GM21529 (cell line): ENCODE measurements at regions not wholly inside any gene's neighbourhood (a gene's known extent, or its start where the extent isn't known, plus 50 kb on each side); places are given as distances from the start of the nearest gene placed in this dataset.

Experiments
- ATAC-seq: cut with Tn5 transposase; IDR thresholded peaks from one replicate; pipeline ENCODE4 v1.9.1; 2021; ENCODE audit not compliant: unreplicated experiment

DNA sequence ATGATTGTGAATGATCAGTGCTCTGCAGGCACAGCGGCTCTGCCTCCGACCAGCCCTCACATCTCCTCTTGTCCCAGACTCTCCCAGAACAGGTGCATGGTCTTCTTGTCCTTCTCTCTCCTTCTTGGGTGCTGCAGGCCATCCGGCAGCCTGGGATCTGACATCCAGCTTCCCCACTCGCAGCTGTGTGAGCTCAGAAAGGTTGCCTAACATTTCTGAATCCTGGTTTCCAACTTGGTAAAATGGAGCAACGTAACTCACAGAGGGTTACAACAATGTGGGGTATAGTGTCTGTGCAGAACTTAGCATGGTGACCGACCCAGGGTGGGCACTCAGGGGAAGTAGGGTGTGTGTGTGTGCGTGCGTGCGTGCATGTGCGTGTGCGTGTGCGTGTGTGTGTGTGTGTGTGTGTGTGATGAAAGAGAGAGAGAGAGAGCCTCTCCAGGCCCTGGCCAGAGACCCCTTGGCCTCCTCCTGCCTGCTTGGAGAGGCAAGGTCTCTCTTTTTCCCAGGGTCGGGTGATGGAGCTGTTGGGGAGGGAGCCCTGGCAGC is 110.1 kb downstream of the SNX5 start:
- ATAC-seq, result no peak

DNA sequence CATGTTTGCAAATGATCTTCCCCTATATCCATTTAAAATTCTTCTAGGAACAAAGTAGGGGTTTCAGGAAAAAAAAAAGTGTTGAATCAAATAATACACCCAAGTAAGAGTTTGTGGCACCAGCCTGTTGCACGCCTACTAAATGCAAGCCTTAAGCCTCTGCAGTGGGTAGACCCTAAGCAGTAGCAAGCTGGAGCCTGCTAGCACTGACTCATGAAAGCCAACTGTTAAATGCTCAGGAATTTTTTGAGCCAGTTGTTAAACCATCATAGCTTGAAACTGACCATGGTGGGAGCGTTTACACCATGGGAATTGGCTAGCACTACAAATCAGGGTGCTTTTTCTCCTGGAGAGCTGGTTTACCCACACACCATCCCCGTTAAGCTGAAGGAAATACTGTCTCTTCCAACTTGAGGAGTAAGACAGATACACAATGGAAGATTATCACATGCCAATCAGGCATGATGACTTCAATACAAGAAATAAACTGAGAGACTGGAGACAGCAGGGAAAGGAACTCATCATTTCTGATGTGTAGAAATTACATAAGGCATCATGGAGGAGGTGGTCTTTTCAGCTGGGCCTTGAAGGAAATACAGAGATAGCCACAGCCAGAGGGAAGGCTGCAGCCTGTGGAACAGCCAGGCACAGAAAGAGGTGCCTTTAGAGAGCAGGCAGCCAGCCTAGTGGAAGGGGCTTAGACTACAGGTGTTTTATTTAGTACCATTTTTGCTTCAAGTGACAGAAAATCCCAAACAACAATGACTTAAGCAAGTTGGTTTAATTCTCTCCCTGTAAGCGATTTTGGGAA is 110.8 kb downstream of the SNX5 start:
- no peak for ATAC-seq

DNA sequence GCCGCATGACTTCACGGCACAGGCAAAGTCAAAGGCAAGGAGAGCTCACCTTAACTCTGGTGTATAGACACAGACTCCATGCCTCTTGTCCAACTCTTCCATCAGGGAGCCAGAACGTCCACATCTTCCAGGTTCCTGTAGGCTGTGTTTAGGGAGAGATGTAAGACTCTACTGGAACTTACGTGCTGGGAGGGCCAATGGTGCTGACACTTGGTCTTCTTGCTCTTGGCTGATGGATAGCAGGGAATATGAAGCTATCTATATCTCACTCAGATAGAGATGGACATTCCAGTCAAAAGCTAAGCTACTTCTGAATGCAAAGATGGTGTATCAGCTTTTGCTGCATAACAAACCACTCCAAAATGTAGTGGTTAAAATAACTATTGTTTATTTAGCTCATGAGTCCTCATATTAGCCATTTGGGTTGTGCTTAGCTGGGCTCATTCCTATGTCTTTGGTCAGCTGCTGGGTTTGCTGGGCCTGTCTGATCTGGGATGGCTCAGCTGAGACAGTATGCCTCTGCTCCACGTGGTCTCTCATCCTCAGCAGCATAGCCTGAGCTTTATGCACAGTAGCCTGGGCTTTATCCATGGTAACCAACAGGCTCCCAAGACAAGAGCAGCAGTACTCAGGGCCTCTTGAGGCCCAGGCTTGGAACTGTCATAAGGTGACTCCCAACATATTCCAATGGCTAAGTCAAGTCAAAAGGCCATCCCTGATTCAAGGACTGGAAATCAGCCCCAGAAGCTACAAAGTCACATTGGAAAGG is 111.6 kb downstream of the SNX5 start:
- no peak for ATAC-seq

DNA sequence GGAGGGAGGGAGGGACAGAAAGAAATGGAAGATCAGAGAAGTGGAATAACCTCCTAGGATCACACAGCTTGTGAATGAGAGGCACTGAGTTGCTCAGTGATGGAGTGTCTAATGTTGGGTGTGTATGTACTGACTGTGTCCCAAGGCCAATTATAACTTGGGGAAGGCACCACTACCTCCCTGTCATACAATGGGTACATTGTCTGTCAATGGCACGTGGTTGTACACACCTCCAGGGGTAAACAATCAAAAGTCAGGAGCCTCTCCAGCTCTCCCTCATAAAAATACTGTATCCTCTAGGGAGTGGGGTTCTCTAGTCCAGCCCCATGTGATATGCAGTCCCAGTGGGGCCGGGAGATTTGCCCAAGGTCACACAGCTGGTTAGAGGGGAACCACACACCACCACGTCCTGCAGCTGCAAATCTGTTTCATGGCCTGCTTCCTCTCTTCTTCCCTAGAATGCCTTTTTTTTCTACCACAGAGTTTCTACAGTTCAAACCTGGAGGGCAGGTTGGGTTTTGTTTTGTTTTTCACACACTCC is 112.5 kb downstream of the SNX5 start:
- peak; percentile 87 for ATAC-seq

DNA sequence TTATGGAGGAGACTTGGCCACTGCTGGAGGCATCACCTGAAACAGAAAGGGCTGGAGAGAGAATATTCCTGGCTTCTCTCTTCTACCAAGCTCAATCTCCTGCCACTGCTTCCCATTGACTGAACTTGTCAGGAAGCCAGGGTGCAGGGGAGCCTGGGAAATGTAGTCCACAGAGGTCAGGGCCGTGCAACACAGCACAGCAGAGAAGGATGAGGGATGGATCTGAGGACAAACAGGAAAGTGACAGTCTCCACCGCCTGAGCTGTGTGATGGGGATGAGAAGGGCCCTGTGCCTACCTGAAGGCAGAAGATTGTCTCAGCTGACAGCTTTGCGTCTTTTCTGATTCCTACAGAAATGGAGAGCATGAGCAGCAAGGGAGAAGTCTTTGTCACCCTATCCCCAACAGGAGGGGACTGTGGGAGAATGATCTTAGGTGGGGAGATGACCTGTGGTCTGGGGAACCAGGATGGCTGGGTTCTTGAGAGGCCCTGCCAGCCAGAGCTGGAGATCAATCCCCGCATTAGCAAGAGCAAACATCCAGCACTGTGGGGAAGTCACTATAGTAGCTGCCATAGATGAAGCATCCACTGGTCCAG is 114.2 kb downstream of the SNX5 start:
- no peak for ATAC-seq

DNA sequence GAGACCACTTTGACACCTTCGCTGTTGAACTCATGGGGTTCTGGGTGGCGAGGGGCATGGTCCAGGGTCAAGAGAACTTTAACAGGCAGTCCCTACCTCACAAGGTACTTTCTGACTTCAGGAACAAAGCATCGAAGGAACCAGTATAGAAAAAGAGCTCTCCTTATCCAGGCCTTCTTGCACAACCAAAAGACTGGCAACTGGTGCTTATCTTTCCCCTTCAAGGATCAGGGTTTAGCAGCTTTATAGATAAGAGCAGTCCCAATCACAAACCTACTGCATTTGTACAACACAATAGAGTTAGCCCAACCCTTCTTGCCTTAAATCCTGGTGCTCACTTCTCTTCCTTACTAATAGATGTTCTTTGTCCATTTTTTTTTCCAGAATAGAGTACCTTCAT is 116.3 kb downstream of the SNX5 start:
- no peak for ATAC-seq

DNA sequence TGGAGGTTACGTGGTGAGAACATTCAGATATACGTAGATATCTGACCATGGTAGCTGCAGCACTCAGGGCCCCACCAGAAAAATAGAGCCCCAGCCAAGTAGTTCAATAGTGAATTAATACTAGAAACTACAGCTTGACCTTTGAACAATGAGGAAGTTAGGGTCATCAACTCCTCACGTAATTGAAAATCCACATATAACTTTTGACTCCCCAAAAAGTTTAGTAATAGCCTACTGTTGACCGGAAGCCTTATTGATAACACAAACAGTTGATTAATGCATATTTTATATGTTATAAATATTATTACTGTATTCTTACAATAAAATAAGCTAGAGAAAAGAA is 117.9 kb downstream of the SNX5 start:
- no peak for ATAC-seq

DNA sequence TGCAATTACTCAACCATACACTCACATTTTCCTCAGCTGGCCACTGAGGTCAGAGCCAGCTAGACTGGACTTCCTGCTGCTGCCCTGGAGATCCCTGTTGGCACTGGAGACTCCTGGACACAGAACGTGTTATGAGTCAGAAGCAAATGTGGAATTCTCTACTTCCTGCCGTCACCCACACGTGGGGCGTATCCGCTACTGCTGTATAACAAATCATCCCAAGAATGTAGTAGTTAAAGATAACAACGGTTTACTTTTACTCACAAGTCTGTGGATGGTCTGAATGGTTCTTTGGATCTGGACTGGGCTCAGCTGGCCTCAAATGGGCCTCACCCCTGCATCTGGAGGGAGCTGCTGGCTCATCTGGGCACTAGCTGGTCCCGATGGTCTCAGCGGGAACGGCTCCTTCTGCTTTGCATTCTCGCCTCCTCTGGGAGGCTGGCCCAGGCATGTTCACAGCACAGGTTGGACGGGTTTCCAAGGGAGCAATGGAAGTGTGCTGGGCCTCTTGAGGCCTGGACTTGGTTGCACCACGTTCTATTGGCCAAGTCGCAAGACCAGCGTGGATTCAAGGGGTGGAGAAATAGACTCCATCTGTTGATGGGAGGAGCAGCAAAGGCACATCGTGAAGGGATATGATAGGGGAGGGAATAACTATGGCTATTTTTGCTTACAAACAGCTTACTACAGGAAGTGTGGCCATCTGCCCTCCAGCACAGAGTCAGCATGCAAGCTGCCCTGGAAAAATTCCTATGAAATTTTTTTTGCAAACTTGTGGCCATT is 118.5 kb downstream of the SNX5 start:
- ATAC-seq, result no peak

DNA sequence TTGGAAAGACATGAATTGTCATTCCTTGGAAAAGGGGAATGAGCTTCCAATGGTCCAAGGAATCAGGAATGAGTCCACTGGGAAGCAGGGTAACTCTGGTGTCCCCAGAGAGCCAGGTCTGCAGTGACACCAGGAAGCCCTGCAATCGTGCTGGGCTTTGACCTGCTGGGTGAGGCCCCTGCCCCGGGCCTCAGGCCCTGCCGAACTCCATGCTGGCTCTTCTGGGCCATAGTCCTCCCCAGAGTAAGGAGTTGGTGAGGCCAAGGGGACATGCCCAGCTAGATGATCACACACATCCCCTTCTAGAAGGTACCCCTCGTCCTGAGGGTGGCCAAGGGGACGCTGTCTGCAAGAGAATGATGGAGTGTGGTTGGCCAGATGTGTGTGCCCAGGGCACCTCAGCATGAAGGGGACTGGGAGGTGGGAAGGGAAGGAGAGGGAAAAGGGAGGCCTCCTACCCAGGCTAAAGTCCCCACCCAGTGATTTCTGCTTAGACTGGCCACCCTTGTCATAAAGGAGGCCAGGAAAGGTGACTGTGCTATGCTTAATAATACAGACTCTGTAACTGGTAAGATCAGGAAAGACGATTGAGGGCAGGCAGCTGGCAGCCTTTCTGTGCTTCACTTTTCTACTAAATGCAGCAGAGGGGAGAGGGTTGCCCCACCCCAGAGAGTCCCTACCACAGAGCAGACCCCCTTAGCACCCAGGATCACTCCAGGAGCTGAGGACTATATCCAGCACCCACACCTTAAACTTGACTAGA is 119.3 kb downstream of the SNX5 start:
- no peak for ATAC-seq

DNA sequence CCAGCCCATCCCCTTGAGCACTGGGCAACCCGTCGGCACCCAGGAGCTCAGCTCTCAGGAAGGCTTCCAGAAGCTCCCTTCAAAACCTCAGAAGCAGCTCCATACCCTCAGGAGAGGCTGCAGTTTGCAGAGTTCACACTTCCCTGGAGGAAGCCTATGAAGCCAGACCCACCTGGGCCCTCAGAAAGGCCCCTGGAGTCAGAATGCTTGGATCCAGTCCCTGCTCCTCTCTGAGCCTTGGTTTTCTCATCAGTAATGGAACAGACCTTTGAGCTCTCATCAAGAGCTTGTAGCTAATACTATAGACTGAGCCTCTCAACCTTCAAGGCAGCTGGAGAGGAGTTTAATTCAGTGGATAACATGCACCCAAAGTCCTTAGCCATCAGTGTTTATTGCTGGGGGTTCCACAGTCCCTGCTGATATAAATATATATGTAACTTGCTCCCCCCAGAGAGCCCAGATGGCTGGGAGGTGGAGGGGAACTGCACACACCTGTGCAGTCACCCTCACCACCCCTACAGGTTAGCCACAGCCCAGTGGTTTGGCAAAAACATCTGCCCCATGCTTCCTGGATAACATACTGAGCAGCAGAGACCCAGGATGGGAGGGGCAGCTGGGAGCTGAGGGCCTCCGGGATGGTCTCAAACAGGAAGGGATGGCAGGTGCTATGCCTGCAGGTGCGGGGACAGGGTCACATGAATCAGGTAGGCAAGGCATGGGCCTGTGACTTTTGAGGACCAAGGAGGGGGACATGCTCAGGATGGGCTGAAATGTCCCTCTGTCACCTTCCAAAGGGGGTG is 120.1 kb downstream of the SNX5 start:
- ATAC-seq, result peak; percentile 57

DNA sequence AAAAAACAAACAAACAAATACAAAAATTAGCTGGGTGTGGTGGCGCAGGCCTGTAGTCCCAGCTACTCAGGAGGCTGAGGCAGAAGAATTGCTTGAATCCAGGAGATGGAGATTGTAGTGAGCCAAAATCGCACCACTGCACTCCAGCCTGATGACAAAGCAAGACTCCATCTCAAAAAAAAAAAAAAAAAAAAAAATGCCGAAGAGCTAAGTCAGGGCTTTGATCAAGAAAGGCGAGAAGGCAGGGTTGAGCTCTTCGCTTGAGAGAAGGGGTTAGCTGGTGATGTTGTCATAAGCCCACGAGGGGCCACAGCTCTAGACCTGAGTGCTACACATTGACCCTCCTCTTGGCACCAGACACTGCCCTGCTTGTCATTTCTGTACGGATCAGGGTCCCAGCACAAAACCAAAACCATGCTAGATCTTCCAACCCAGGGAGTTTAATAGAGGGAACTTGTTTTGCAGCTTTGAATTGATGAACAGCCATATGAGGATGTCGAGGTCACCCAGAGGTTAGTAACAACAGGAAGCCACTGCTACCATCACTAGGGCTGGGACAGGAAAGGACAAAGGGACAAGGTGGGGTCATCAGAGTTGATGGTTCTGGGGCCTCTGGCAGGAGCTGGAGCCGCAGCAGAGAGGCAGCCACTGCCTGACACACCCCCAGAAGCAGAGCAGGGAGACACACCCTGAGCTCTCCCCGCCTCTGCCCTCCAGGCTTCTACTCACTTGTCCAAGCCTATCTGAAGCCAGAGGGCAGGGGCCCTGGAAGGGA is 122.7 kb downstream of the SNX5 start:
- ATAC-seq, result peak; percentile 38

DNA sequence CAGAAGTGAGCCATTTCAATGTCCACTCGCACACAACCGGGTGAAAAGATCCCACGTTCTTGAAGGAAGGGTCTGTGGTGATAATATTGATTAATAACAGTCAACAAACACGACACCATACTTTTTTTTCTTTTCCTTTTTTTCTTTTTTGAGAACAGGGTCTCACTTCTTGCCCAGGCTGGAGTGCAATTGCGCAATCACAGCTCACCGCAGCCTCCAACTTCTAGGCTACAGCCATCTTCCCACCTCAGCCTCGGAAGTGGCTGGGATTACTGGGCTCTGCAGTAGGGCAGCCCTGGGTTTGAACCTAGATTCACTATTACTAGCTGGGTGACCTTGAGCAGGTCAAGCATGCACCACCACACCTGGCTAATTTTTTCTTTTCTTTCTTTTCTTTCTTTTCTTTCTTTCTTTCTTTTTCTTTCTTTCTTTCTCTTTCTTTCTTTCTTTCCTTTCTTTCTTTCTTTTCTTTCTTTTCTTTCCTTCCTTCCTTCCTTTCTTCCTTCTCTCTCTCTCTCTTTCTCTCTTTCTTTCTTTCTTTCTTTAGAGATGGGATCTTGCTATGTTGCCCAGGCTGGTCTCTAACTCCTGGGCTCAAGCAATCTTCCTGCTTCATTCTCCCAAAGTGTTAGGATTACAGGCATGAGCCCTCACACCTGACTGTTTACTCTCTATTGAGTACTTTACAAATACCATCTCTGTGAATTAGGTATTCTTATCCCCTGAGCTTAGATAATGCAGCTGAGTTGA is 123.9 kb downstream of the SNX5 start:
- ATAC-seq, result no peak

DNA sequence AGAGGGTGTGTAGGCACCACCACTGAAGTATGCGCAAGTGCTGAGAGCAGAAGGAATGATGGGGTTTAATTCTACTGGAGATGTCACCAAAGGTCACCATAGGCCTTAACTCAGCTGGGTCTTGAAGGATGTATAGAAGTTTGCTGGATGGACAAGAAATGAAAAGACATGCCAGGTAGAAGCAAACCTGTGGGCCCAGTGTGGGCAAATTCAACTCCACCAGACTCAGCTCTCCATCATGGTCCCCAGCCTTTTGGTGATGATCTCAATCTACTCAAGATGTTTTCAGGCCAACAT is 124.5 kb downstream of the SNX5 start:
- ATAC-seq, result no peak

DNA sequence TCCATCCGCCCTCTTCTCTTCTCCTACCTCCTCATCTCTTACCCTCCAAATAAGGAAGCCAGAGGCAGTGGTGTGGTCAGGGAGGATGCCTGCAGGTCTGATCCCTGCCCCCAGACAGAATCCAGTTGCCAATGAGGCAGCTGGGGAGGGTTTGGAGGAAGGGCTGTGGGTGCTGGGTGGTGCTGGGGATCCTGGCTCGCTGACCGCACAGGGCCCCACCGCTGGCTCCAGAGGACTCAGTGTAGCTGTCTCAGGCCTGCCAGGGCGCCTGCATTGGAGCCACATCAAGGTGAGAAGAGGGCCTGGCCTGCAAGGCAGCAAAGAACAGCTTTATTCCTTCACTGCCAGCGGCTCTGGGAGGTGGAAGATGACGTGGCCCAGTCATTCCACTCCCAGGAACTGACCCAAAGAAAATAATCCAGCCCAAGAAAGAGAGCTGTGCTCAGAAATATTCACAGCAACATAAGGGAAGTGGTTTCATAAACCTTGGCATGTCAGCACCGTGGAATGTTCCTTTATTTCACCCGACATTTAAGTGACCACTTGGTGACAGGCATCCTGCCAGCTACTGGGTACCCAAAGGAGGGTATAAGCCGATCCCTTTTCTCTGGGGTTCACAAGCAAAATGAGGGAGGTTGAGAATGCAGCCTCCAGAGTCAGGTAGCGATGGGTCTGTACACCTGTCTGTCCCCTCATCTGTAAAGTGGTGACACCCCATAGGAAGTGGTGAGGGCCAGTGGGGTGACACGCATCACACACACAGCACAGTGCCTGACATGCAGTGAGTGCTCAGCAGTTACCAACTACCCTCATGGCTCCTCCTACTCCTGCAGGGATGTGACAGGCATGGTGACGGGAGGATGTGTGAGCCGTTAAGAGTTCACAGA is 125.1 kb downstream of the SNX5 start:
- peak; percentile 41 for ATAC-seq

DNA sequence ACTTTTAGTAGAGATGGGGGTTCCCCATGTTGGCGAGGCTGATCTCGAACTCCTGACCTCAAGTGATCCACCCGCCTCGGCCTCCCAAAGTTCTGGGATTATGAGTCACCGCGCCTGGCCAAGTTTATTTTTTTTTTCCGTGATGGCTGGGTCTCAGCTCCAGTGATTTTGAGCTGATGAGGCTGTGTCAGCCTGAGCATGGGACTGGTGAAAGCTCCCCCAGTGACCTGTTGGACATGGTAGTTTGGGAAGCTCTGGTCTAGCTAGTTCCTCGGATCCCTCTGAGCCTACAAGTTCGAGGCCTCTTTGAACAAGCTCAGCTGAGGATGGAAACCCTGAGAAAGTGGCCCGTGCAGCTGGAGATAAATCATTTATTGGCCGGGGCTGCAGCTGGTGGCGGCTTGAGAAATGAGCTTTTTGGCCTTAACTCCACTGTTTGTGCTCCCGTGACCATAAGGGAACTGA is 126.8 kb downstream of the SNX5 start:
- no peak for ATAC-seq

DNA sequence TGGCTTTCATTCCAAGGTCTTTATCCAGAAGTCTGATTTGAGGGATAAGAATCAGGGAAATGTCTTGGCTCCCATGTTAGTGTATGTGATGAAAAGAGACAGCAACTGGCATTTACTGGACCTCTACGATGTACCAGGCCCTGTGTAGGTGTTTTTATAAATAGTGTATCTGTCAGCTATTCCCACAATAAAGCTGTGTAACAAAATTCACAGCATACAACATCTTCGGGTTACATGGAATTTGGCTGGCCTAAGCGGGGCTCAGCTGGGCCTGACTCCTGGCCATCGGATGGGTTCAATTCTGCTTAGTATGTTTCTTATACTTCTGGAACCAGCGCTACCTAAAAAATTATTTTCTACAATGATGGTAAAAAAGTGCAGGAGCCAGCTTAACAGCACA is 128.2 kb downstream of the SNX5 start:
- no peak for ATAC-seq

DNA sequence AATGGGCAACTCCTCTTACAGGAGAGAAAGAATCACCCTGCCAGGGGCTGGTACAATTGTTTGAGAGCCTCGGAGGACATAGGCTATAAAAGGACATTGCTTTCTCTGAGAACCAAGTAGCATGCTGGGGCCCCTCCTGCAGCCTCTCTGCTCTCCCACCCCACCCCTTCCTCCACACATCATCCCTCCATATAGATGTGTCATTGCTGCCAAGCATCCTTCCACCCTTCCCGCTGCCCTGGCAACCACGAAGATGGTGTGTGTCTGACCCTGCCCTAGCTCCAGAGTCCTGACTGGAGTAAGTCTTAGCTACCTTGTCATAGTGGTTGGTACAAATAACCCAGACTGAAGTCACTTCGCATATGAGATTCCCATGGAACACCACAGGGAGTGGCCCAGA is 129.7 kb downstream of the SNX5 start:
- ATAC-seq, result no peak
